IMR-90 (cell line): ENCODE measurements at regions not wholly inside any gene's neighbourhood (a gene's known extent, or its start where the extent isn't known, plus 50 kb on each side); places are given as distances from the start of the nearest gene placed in this dataset.

Experiments used
- ATAC-seq: fragments of 200-7000 bp; cut with Tn5 transposase; 2 replicates; pipeline ENCODE4 v1.9.1; 2020; ENCODE audit warnings: low read depth, mild to moderate bottlenecking, moderate library complexity
- BruUV-seq: library from RNA; stranded (reverse); fragments of 400-500 nt; replicated peaks from 2 replicates; lab custom pipeline; 2021; lab: Mats Ljungman, UMichigan
- CTCF ChIA-PET: fragments of 300-600 bp; formaldehyde crosslinking; extraction: SDS; loops from one replicate; lab custom pipeline; 2021; ENCODE audit warnings: antibody characterized with exemption; lab: Yijun Ruan, JAX
- POLR2A ChIA-PET: fragments of 300-600 bp; sonication (Branson Sonifier 250); formaldehyde crosslinking; loops from one replicate; lab custom pipeline; 2022; ENCODE audit warnings: antibody characterized with exemption; ENCODE audit not compliant: unreplicated experiment; lab: Charles Lee
- DNase-seq: peaks from one replicate; pipeline ENCODE4 v3.0.0; 2013
- H2AFZ ChIP-seq: replicated peaks from 2 replicates; pipeline ENCODE3; 2013; ENCODE audit warnings: low read length, mild to moderate bottlenecking; ENCODE audit not compliant: poor library complexity
- H2AK5ac ChIP-seq: 2 replicates; pipeline ENCODE4 v1.6.1; 2013; ENCODE audit warnings: low read depth, low read length, inconsistent platforms
- H2AK9ac ChIP-seq: replicated peaks from 2 replicates; pipeline ENCODE3; 2013; ENCODE audit warnings: mild to moderate bottlenecking, low read depth, low read length, moderate library complexity; ENCODE audit not compliant: poor library complexity
- H2BK120ac ChIP-seq: 2 replicates; pipeline ENCODE4 v1.6.1; 2013; ENCODE audit warnings: low read depth, low read length, inconsistent platforms
- H2BK15ac ChIP-seq: 3 replicates; pipeline ENCODE4 v1.6.1; 2013; ENCODE audit warnings: low read depth, low read length, inconsistent platforms
- H2BK20ac ChIP-seq: 2 replicates; pipeline ENCODE4 v1.6.1; 2013; ENCODE audit warnings: low read depth, mild to moderate bottlenecking, inconsistent platforms, low read length, moderate library complexity
- H2BK5ac ChIP-seq: 2 replicates; pipeline ENCODE4 v1.6.1; 2013; ENCODE audit warnings: mild to moderate bottlenecking, low read depth, low read length, inconsistent platforms; ENCODE audit not compliant: poor library complexity, severe bottlenecking
- H3K14ac ChIP-seq: replicated peaks from 2 replicates; pipeline ENCODE4 v1.6.1; 2013; ENCODE audit warnings: low read depth, low read length, inconsistent platforms
- H3K18ac ChIP-seq: 2 replicates; pipeline ENCODE4 v1.6.1; 2013; ENCODE audit warnings: low read depth, low read length, control low read depth
- H3K23ac ChIP-seq: 2 replicates; pipeline ENCODE4 v1.6.1; 2013; ENCODE audit warnings: low read depth, low read length, inconsistent platforms
- H3K27ac ChIP-seq: 2 replicates; pipeline ENCODE4 v1.5.1; 2013; ENCODE audit warnings: mild to moderate bottlenecking, control low read depth, low read length; ENCODE audit not compliant: insufficient read depth
- H3K27me3 ChIP-seq: 2 replicates; pipeline ENCODE4 v1.6.1; 2013; ENCODE audit warnings: low read length; ENCODE audit not compliant: control insufficient read depth, insufficient read depth
- H3K36me3 ChIP-seq: 2 replicates; pipeline ENCODE4 v1.6.1; 2013; ENCODE audit warnings: low read length, mixed read lengths; ENCODE audit not compliant: control insufficient read depth, insufficient read depth
- H3K4ac ChIP-seq: 2 replicates; pipeline ENCODE4 v1.6.1; 2013; ENCODE audit warnings: low read depth, low read length, inconsistent platforms
- H3K4me1 ChIP-seq: 2 replicates; pipeline ENCODE4 v1.6.1; 2013; ENCODE audit warnings: low read length, mixed read lengths; ENCODE audit not compliant: control insufficient read depth, insufficient read depth
- H3K4me2 ChIP-seq: 2 replicates; pipeline ENCODE4 v1.6.1; 2013; ENCODE audit warnings: low read depth, mild to moderate bottlenecking, control low read depth, low read length, moderate library complexity
- H3K4me3 ChIP-seq: 2 replicates; pipeline ENCODE4 v1.5.1; 2013; ENCODE audit warnings: low read depth, mild to moderate bottlenecking, control low read depth, low read length, moderate library complexity; ENCODE audit not compliant: insufficient read depth
- H3K56ac ChIP-seq: 2 replicates; pipeline ENCODE4 v1.6.1; 2013; ENCODE audit warnings: low read length, inconsistent platforms; ENCODE audit not compliant: insufficient read depth; ENCODE audit errors: extremely low read depth
- H3K79me1 ChIP-seq, 2 experiments: 2 replicates each; pipeline ENCODE4 v1.6.1; 2013; ENCODE audit warnings: low read length in 2 of 2, inconsistent platforms in 1 of 2, low read depth in 1 of 2
- H3K9ac ChIP-seq: 2 replicates; pipeline ENCODE4 v1.6.1; 2013; ENCODE audit warnings: low read depth, low read length, control low read depth
- H3K9me1 ChIP-seq: 2 replicates; pipeline ENCODE4 v1.6.1; 2013; ENCODE audit warnings: low read length, inconsistent platforms; ENCODE audit not compliant: insufficient read depth
- H3K9me3 ChIP-seq: 2 replicates; pipeline ENCODE4 v1.6.1; 2013; ENCODE audit warnings: low read length; ENCODE audit not compliant: control insufficient read depth, insufficient read depth
- H4K20me1 ChIP-seq: 2 replicates; pipeline ENCODE4 v1.6.1; 2013; ENCODE audit warnings: low read length, inconsistent platforms; ENCODE audit not compliant: insufficient read depth
- H4K5ac ChIP-seq: 2 replicates; pipeline ENCODE4 v1.6.1; 2013; ENCODE audit warnings: mild to moderate bottlenecking, low read depth, low read length, control low read depth
- H4K8ac ChIP-seq, 2 experiments: 2 replicates each; pipeline ENCODE4 v1.6.1; 2013; ENCODE audit warnings: low read depth in 2 of 2, low read length in 2 of 2, control low read depth in 1 of 2, inconsistent platforms in 1 of 2
- H4K91ac ChIP-seq: 2 replicates; pipeline ENCODE4 v1.6.1; 2013; ENCODE audit warnings: low read depth, low read length, inconsistent platforms; ENCODE audit not compliant: insufficient read depth
- NFE2L2 ChIP-seq: fragments of 150-350 bp; IDR thresholded peaks from 2 replicates; pipeline ENCODE4 v1.6.1; 2016; ENCODE audit warnings: low read depth, mild to moderate bottlenecking, low read length
- USF2 ChIP-seq: fragments of 150-350 bp; IDR thresholded peaks from 2 replicates; pipeline ENCODE4 v1.6.1; 2017; ENCODE audit warnings: mild to moderate bottlenecking, antibody characterized with exemption, low read length, low read depth
- WGBS, 2 experiments: methylation state at CpG; one replicate each; pipeline versions ENCODE4 v1.1.5 to v1.1.7; 2013; ENCODE audit warnings: missing lambda C conversion rate in 2 of 2; ENCODE audit not compliant: insufficient read length in 1 of 2; ENCODE audit errors: extremely low coverage in 2 of 2; 5-methylcytosine and 5-hydroxymethylcytosine counted together
- dilution Hi-C: fragments of 300-500 bp; cut with HindIII; formaldehyde crosslinking; loops from one replicate; pipeline ENCODE4 v1.14.3; 2018; ENCODE audit warnings: low sequenced_read_pairs; ENCODE audit not compliant: unreplicated experiment
- in situ Hi-C: fragments of 300-500 bp; cut with MboI; formaldehyde crosslinking; loops from 3 replicates; pipeline ENCODE4 v1.14.3; 2019; ENCODE audit warnings: low sequenced_read_pairs, inconsistent platforms, mixed read lengths
- intact Hi-C: fragments of 100-400 bp; cut with micrococcal nuclease; formaldehyde crosslinking; loops from 2 replicates; pipeline ENCODE4 v1.10.0; 2022

GRCh38 chr2:196379600-196379999, 208.2 kb upstream of the STK17B start (continued):
- TF ChIP-seq USF2 = no peak

GRCh38 chr2:196380098-196380497, 208.7 kb upstream of the STK17B start:
- Histone ChIP-seq H2BK120ac (no peak overlapping the region), H3K56ac (no peak overlapping the region), H3K18ac (no peak overlapping the region), H3K4me2 (no peak overlapping the region), H3K14ac (no peak overlapping the region), H3K4ac (no peak overlapping the region), H2BK15ac (no peak overlapping the region), H3K36me3 (no peaks in the 10 kb centered on the region), H4K20me1 (no peaks in the 10 kb centered on the region), H3K9me1 (no peaks in the 10 kb centered on the region), H3K27ac (no peak overlapping the region), H2AK5ac (no peak overlapping the region), H3K23ac (no peak overlapping the region), H2AFZ (no peak overlapping the region), H2BK5ac (no peak overlapping the region), H4K8ac (no peak overlapping the region), H2BK20ac (no peak overlapping the region), H3K4me1 (no peaks in the 10 kb centered on the region), H2AK9ac (no peak overlapping the region), H4K91ac (no peak overlapping the region), H4K5ac (no peak overlapping the region), H3K27me3 (no peaks in the 10 kb centered on the region), H3K9me3 (no peaks in the 10 kb centered on the region), H3K4me3 (no peak overlapping the region), H3K9ac (no peak overlapping the region), H3K79me1 (no peaks in the 10 kb centered on the region)
- intact Hi-C loops = no loop called here
- in situ Hi-C loops = no loop called here
- POLR2A ChIA-PET = no interaction called here
- dilution Hi-C loops = no loop called here
- no peak for TF ChIP-seq NFE2L2
- ATAC-seq (no peak), DNase-seq (no peak)
- CTCF ChIA-PET = no interaction called here
- no TSS peak for BruUV-seq
- no CpG with 5 or more reads among the region's 1 CpG for WGBS, 2 experiments
